ENCODE measurements at regions not wholly inside any gene's neighbourhood (a gene's known extent, or its start where the extent isn't known, plus 50 kb on each side); places are given as distances from the start of the nearest gene placed in this dataset.

DNA sequence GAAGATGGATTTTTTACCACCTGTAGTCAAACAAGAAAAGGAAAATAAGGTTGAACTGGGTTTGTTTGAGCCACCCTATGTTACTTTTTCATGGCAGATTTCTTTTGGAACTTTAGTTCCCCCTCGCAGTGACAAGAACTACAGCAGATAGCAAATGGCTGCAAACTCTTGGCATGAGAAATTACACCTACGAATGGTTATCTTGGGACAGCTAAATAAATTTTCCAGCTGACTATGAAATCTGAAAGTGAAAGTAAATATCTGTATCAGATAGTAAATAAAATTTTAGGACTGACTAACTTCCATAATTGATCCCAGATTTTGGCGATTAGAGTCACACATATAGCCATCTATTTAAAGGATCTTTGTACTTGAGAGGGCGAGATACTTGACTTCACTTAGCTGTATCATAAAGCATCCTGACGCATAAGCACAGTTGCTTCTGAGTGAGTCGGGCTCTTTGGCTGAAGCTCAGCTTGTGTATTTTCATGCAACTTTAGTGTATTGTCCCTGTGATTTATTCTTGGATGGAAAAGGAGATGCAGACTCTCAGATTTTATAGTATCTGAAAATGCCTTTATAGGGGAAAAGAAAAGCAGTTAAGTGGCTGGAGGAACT, 125.3 kb upstream of the B3GAT2 start:
- TF ChIP-seq, protein P1, sequence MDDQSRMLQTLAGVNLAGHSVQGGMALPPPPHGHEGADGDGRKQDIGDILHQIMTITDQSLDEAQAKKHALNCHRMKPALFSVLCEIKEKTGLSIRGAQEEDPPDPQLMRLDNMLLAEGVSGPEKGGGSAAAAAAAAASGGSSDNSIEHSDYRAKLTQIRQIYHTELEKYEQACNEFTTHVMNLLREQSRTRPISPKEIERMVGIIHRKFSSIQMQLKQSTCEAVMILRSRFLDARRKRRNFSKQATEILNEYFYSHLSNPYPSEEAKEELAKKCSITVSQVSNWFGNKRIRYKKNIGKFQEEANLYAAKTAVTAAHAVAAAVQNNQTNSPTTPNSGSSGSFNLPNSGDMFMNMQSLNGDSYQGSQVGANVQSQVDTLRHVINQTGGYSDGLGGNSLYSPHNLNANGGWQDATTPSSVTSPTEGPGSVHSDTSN (CRISPR knock-in tag; IDR thresholded peaks at IDR 0.05) = no peak
- TF ChIP-seq, protein P2, sequence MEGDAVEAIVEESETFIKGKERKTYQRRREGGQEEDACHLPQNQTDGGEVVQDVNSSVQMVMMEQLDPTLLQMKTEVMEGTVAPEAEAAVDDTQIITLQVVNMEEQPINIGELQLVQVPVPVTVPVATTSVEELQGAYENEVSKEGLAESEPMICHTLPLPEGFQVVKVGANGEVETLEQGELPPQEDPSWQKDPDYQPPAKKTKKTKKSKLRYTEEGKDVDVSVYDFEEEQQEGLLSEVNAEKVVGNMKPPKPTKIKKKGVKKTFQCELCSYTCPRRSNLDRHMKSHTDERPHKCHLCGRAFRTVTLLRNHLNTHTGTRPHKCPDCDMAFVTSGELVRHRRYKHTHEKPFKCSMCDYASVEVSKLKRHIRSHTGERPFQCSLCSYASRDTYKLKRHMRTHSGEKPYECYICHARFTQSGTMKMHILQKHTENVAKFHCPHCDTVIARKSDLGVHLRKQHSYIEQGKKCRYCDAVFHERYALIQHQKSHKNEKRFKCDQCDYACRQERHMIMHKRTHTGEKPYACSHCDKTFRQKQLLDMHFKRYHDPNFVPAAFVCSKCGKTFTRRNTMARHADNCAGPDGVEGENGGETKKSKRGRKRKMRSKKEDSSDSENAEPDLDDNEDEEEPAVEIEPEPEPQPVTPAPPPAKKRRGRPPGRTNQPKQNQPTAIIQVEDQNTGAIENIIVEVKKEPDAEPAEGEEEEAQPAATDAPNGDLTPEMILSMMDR (tag by site-specific recombination; IDR thresholded peaks at IDR 0.05) = no peak
- TF ChIP-seq ZBTB17 (tag by site-specific recombination; IDR thresholded peaks at IDR 0.05) = no peak
- TF ChIP-seq ZNF37A (tag by site-specific recombination; IDR thresholded peaks at IDR 0.05) = no peak
- TF ChIP-seq, protein P3, sequence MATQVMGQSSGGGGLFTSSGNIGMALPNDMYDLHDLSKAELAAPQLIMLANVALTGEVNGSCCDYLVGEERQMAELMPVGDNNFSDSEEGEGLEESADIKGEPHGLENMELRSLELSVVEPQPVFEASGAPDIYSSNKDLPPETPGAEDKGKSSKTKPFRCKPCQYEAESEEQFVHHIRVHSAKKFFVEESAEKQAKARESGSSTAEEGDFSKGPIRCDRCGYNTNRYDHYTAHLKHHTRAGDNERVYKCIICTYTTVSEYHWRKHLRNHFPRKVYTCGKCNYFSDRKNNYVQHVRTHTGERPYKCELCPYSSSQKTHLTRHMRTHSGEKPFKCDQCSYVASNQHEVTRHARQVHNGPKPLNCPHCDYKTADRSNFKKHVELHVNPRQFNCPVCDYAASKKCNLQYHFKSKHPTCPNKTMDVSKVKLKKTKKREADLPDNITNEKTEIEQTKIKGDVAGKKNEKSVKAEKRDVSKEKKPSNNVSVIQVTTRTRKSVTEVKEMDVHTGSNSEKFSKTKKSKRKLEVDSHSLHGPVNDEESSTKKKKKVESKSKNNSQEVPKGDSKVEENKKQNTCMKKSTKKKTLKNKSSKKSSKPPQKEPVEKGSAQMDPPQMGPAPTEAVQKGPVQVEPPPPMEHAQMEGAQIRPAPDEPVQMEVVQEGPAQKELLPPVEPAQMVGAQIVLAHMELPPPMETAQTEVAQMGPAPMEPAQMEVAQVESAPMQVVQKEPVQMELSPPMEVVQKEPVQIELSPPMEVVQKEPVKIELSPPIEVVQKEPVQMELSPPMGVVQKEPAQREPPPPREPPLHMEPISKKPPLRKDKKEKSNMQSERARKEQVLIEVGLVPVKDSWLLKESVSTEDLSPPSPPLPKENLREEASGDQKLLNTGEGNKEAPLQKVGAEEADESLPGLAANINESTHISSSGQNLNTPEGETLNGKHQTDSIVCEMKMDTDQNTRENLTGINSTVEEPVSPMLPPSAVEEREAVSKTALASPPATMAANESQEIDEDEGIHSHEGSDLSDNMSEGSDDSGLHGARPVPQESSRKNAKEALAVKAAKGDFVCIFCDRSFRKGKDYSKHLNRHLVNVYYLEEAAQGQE (tag by site-specific recombination; IDR thresholded peaks at IDR 0.05) = no peak
- TF ChIP-seq ZNF560 (tag by site-specific recombination; IDR thresholded peaks at IDR 0.05; ENCODE audit: borderline replicate concordance) = no peak

All from HEK293 (cell line).